HepG2 (cell line): ENCODE measurements at regions not wholly inside any gene's neighbourhood (a gene's known extent, or its start where the extent isn't known, plus 50 kb on each side); places are given as distances from the start of the nearest gene placed in this dataset.

Experiments used
- ATAC-seq: fragments of 200-7000 bp; cut with Tn5 transposase; 3 replicates; pipeline ENCODE4 v1.9.1; 2020; ENCODE audit warnings: mild to moderate bottlenecking, moderate library complexity
- BruUV-seq: library from RNA; stranded (reverse); fragments of 400-500 nt; replicated peaks from 2 replicates; lab custom pipeline; 2021; lab: Mats Ljungman, UMichigan
- CTCF ChIA-PET: fragments of 300-600 bp; formaldehyde crosslinking; extraction: SDS; loops from one replicate; lab custom pipeline; 2021; ENCODE audit warnings: low total read pairs, inconsistent platforms, low intra/inter-chr PET ratio; lab: Yijun Ruan, JAX
- POLR2A ChIA-PET: fragments of 350-600 bp; sonication (Branson Sonifier 250); formaldehyde crosslinking; loops from one replicate; lab custom pipeline; 2020; ENCODE audit warnings: antibody characterized with exemption, inconsistent platforms; lab: Yijun Ruan, JAX
- DNase-seq: peaks from one replicate; pipeline ENCODE4 v3.0.0-alpha.2; 2015; ENCODE audit warnings: low spot score
- FAIRE-seq: peaks from 3 replicates; lab custom pipeline; 2011; peaks lifted over from hg19 to GRCh38; lab: Jason Lieb, UNC
- H2AFZ ChIP-seq: one replicate; pipeline ENCODE4 v1.6.1; 2011; ENCODE audit warnings: low read length, inconsistent platforms
- H3K27ac ChIP-seq: fragments of 300-600 bp; 3 replicates; pipeline ENCODE4 v1.8.0; 2011; ENCODE audit warnings: mixed run types, mild to moderate bottlenecking, mixed read lengths, low read length, inconsistent platforms; ENCODE audit not compliant: insufficient read depth; ENCODE audit errors: extremely low read length
- H3K27me3 ChIP-seq, 2 experiments: fragments of 200-600 bp in 1 of 2; 2 replicates in 1 of 2; 3 replicates in 1 of 2; pipeline versions ENCODE4 v1.6.0 to v1.8.0; 2011; ENCODE audit warnings: low read length in 2 of 2, mild to moderate bottlenecking in 2 of 2, moderate library complexity in 2 of 2, inconsistent platforms in 1 of 2; ENCODE audit not compliant: insufficient read depth in 2 of 2, control insufficient read depth in 1 of 2
- H3K36me3 ChIP-seq, 2 experiments: fragments of 200-600 bp in 1 of 2; replicated peaks in 1 of 2; 2 replicates in 1 of 2; 3 replicates in 1 of 2; pipeline versions ENCODE4 v1.5.1 to v1.8.0; 2011; ENCODE audit warnings: low read length in 2 of 2, inconsistent platforms in 1 of 2; ENCODE audit not compliant: insufficient read depth in 2 of 2, control insufficient read depth in 1 of 2
- H3K4me1 ChIP-seq: 2 replicates; pipeline ENCODE4 v1.5.1; 2012; ENCODE audit warnings: low read length, inconsistent platforms; ENCODE audit not compliant: insufficient read depth
- H3K4me2 ChIP-seq: 2 replicates; pipeline ENCODE4 v1.6.0; 2011; ENCODE audit warnings: low read depth, low read length, inconsistent platforms
- H3K4me3 ChIP-seq, 3 experiments: fragments of 200-600 bp in 1 of 3; sonication (generic), shearing (Covaris generic) in 1 of 3; replicated peaks in 1 of 3; 2 replicates each; pipeline ENCODE4 v1.5.1; 2011 to 2016; ENCODE audit warnings: low read length in 3 of 3, inconsistent platforms in 2 of 3, low read depth in 2 of 3, mild to moderate bottlenecking in 2 of 3, control low read depth in 1 of 3, mixed read lengths in 1 of 3; ENCODE audit not compliant: insufficient read depth in 1 of 3
- H3K79me2 ChIP-seq: one replicate; pipeline ENCODE4 v1.6.1; 2011; ENCODE audit warnings: low read length, inconsistent platforms; ENCODE audit not compliant: insufficient read depth
- H3K9ac ChIP-seq: 2 replicates; pipeline ENCODE4 v1.6.0; 2011; ENCODE audit warnings: mild to moderate bottlenecking, low read depth, low read length, inconsistent platforms; ENCODE audit not compliant: insufficient read depth
- H3K9me3 ChIP-seq: 2 replicates; pipeline ENCODE4 v1.5.1; 2012; ENCODE audit warnings: mild to moderate bottlenecking, low read length
- H4K20me1 ChIP-seq: 2 replicates; pipeline ENCODE4 v1.6.0; 2011; ENCODE audit warnings: inconsistent platforms, mild to moderate bottlenecking, low read length, moderate library complexity; ENCODE audit not compliant: insufficient read depth
- ATF5 ChIP-seq: sonication (generic); formaldehyde crosslinking; IDR thresholded peaks from 2 replicates; pipeline ENCODE4 v1.4.0; 2020; ENCODE audit warnings: mild to moderate bottlenecking, low read depth, missing genetic modification reagents
- CBFB ChIP-seq: sonication (generic); formaldehyde crosslinking; IDR thresholded peaks from 2 replicates; pipeline ENCODE4 v1.4.0; 2020; ENCODE audit warnings: missing genetic modification reagents
- HMGA1 ChIP-seq: sonication (generic); formaldehyde crosslinking; conservative IDR thresholded peaks from 2 replicates; pipeline ENCODE4 v1.4.0; 2020; ENCODE audit warnings: missing genetic modification reagents
- KLF12 ChIP-seq: sonication (generic); formaldehyde crosslinking; IDR thresholded peaks from 2 replicates; pipeline ENCODE4 v1.4.0; 2020; ENCODE audit warnings: missing genetic modification reagents, borderline replicate concordance
- KLF6 ChIP-seq: IDR thresholded peaks from 2 replicates; pipeline ENCODE4 v1.8.0; 2016; ENCODE audit warnings: missing biosample characterization, missing genetic modification reagents
- MEIS1 ChIP-seq: sonication (generic); formaldehyde crosslinking; IDR thresholded peaks from 2 replicates; pipeline ENCODE4 v1.9.0; 2021; ENCODE audit warnings: mild to moderate bottlenecking, missing genetic modification reagents, moderate library complexity, borderline replicate concordance
- MIER2 ChIP-seq: IDR thresholded peaks from 2 replicates; pipeline ENCODE4 v1.6.1; 2016; ENCODE audit warnings: missing biosample characterization, missing genetic modification reagents
- MYC ChIP-seq: sonication (generic); formaldehyde crosslinking; IDR thresholded peaks from 2 replicates; pipeline ENCODE4 v1.9.0; 2021; ENCODE audit warnings: missing genetic modification reagents, borderline replicate concordance
- NCOA5 ChIP-seq: sonication (generic); formaldehyde crosslinking; IDR thresholded peaks from 2 replicates; pipeline ENCODE4 v1.4.0; 2020; ENCODE audit warnings: missing genetic modification reagents
- TRIM24 ChIP-seq: sonication (generic); formaldehyde crosslinking; IDR thresholded peaks from 2 replicates; pipeline ENCODE4 v1.8.0; 2022; ENCODE audit warnings: mild to moderate bottlenecking, missing genetic modification reagents
- ZNF569 ChIP-seq: sonication (generic); formaldehyde crosslinking; IDR thresholded peaks from 2 replicates; pipeline ENCODE4 v1.5.0; 2020; ENCODE audit warnings: mild to moderate bottlenecking, missing genetic modification reagents, moderate library complexity, borderline replicate concordance
- WGBS: methylation state at CpG from one replicate; pipeline ENCODE4 v1.1.6; 2017; ENCODE audit warnings: low lambda C conversion rate; 5-methylcytosine and 5-hydroxymethylcytosine counted together
- in situ Hi-C: cut with HindIII; loops from 2 replicates; pipeline ENCODE4 v1.10.0; 2017; ENCODE audit warnings: low pct_unique_long_range_greater_than_20kb; ENCODE audit not compliant: extremely low pct_ligation_motif_present
- intact Hi-C: fragments of 100-400 bp; cut with micrococcal nuclease; formaldehyde crosslinking; loops from one replicate; pipeline ENCODE4 v1.10.0; 2022; ENCODE audit not compliant: unreplicated experiment
- TF ChIP-seq, protein P1 (sequence below): sonication (generic); formaldehyde crosslinking; IDR thresholded peaks from 2 replicates; pipeline ENCODE4; 2020; ENCODE audit warnings: missing genetic modification reagents, mild to moderate bottlenecking, borderline replicate concordance

- TF ChIP-seq, protein P1, sequence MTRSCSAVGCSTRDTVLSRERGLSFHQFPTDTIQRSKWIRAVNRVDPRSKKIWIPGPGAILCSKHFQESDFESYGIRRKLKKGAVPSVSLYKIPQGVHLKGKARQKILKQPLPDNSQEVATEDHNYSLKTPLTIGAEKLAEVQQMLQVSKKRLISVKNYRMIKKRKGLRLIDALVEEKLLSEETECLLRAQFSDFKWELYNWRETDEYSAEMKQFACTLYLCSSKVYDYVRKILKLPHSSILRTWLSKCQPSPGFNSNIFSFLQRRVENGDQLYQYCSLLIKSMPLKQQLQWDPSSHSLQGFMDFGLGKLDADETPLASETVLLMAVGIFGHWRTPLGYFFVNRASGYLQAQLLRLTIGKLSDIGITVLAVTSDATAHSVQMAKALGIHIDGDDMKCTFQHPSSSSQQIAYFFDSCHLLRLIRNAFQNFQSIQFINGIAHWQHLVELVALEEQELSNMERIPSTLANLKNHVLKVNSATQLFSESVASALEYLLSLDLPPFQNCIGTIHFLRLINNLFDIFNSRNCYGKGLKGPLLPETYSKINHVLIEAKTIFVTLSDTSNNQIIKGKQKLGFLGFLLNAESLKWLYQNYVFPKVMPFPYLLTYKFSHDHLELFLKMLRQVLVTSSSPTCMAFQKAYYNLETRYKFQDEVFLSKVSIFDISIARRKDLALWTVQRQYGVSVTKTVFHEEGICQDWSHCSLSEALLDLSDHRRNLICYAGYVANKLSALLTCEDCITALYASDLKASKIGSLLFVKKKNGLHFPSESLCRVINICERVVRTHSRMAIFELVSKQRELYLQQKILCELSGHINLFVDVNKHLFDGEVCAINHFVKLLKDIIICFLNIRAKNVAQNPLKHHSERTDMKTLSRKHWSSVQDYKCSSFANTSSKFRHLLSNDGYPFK, result no peak
- no peak for TF ChIP-seq ZNF569 (CRISPR knock-in tag)
- no peak for TF ChIP-seq MIER2 (CRISPR knock-in tag)
- no peak for TF ChIP-seq KLF6 (CRISPR knock-in tag)
- TF ChIP-seq KLF12 (CRISPR knock-in tag), result no peak
- TF ChIP-seq ATF5 (CRISPR knock-in tag), result no peak
- TF ChIP-seq CBFB, result no peak
- TF ChIP-seq TRIM24 (CRISPR knock-in tag), result no peak
- TF ChIP-seq MYC, result no peak
- no peak for TF ChIP-seq MEIS1 (CRISPR knock-in tag)
- no peak for TF ChIP-seq NCOA5
- no peak for TF ChIP-seq HMGA1 (CRISPR knock-in tag)
- WGBS, result 7% methylated on average over 3 of the region's 3 CpGs
Observed at GRCh38 chr21:28136656-28137255, 855.9 kb downstream of the LTN1 start.

More at GRCh38 chr21:28136656-28137255, 855.9 kb downstream of the LTN1 start:
- Histone ChIP-seq H3K36me3 (no peaks in the 10 kb centered on the region), H3K4me3 (no peak overlapping the region), H3K4me1 (no peaks in the 10 kb centered on the region), H3K79me2 (no peaks in the 10 kb centered on the region), H4K20me1 (no peaks in the 10 kb centered on the region), H3K9me3 (peaks cover 74% of the 10 kb centered on the region), H3K27me3 (no peaks in the 10 kb centered on the region), H3K27ac (no peak overlapping the region), H2AFZ (no peak overlapping the region), H3K9ac (no peak overlapping the region), H3K4me2 (no peak overlapping the region)
- DNase-seq (no peak), FAIRE-seq (no peak), ATAC-seq (no peak)
- intact Hi-C loops (no loop called here), in situ Hi-C loops (no loop called here)
- BruUV-seq, result no TSS peak
- ChIA-PET CTCF (no interaction called here), POLR2A (no interaction called here)
